Neural cell (in vitro differentiated cells): ENCODE measurements at regions not wholly inside any gene's neighbourhood (a gene's known extent, or its start where the extent isn't known, plus 50 kb on each side); places are given as distances from the start of the nearest gene placed in this dataset.
A peak's percentile ranks its signal among the peaks of the same experiment; 100 is the strongest.

Experiments used
- H2AFZ ChIP-seq: fragments of 200-600, 300-800 bp; sonication (generic), shearing (Covaris generic); 2 replicates; pipeline ENCODE4 v1.6.0; 2014; ENCODE audit warnings: low read depth, mild to moderate bottlenecking, antibody characterized with exemption, low read length, moderate library complexity
- H3F3A ChIP-seq: fragments of 200-600 bp; shearing (Covaris generic); 2 replicates; pipeline ENCODE4 v1.6.1; 2016; ENCODE audit warnings: mild to moderate bottlenecking, moderate library complexity, mixed read lengths, antibody characterized with exemption, low read length; ENCODE audit not compliant: insufficient read depth, poor library complexity, severe bottlenecking
- H3K27ac ChIP-seq: fragments of 200-600, 300-800 bp; sonication (generic), shearing (Covaris generic); 2 replicates; pipeline ENCODE4 v1.5.1; 2014; ENCODE audit warnings: mild to moderate bottlenecking, low read length, moderate library complexity
- H3K27me3 ChIP-seq: fragments of 300-800, 200-600 bp; sonication (generic), shearing (Covaris generic); 2 replicates; pipeline ENCODE4 v1.6.0; 2014; ENCODE audit warnings: mild to moderate bottlenecking, low read depth, low read length, moderate library complexity; ENCODE audit not compliant: insufficient read depth
- H3K36me3 ChIP-seq: fragments of 300-800, 200-600 bp; sonication (generic), shearing (Covaris generic); 2 replicates; pipeline ENCODE4 v1.5.1; 2014; ENCODE audit warnings: mild to moderate bottlenecking, antibody characterized with exemption, low read length, moderate library complexity; ENCODE audit not compliant: insufficient read depth
- H3K4me2 ChIP-seq: fragments of 300-800, 200-600 bp; sonication (generic), shearing (Covaris generic); 2 replicates; pipeline ENCODE4 v1.6.0; 2014; ENCODE audit warnings: mild to moderate bottlenecking, low read length
- H3K4me3 ChIP-seq: fragments of 300-800, 200-600 bp; sonication (generic), shearing (Covaris generic); 2 replicates; pipeline ENCODE4 v1.5.1; 2014; ENCODE audit warnings: mild to moderate bottlenecking, low read length, moderate library complexity
- H3K79me2 ChIP-seq: fragments of 200-600 bp; shearing (Covaris generic); replicated peaks from 2 replicates; pipeline ENCODE4 v1.6.0; 2014; ENCODE audit warnings: mild to moderate bottlenecking, low read length, moderate library complexity; ENCODE audit not compliant: insufficient read depth
- H3K9ac ChIP-seq: fragments of 300-800, 200-600 bp; sonication (generic), shearing (Covaris generic); 2 replicates; pipeline ENCODE4 v1.6.1; 2016; ENCODE audit warnings: mild to moderate bottlenecking, low read length, mixed read lengths
- H3K9me2 ChIP-seq: fragments of 200-600 bp; shearing (Covaris generic); 2 replicates; pipeline ENCODE4 v1.6.1; 2016; ENCODE audit warnings: mild to moderate bottlenecking, low read length, mixed read lengths; ENCODE audit not compliant: insufficient read depth
- H3K9me3 ChIP-seq: fragments of 200-600, 300-800 bp; sonication (generic), shearing (Covaris generic); 2 replicates; pipeline ENCODE4 v1.6.1; 2016; ENCODE audit warnings: mild to moderate bottlenecking, mixed run types, low read length, moderate library complexity, mixed read lengths
- H4K20me1 ChIP-seq: fragments of 200-600 bp; shearing (Covaris generic); 2 replicates; pipeline ENCODE4 v1.6.1; 2016; ENCODE audit warnings: mild to moderate bottlenecking, mixed run types; ENCODE audit not compliant: insufficient read depth
- CTCF ChIP-seq: fragments of 450-650 bp; IDR thresholded peaks from 2 replicates; pipeline ENCODE4 v1.5.1; 2014; ENCODE audit warnings: antibody characterized with exemption, mild to moderate bottlenecking, moderate library complexity; ENCODE audit not compliant: poor library complexity, severe bottlenecking
- EP300 ChIP-seq: fragments of 450-650 bp; conservative IDR thresholded peaks from 2 replicates; pipeline ENCODE4 v1.6.1; 2014; ENCODE audit warnings: antibody characterized with exemption, mild to moderate bottlenecking, moderate library complexity; ENCODE audit not compliant: poor library complexity, severe bottlenecking
- EZH2 ChIP-seq: fragments of 200-600, 300-800 bp; shearing (Covaris generic), sonication (generic); IDR thresholded peaks from 2 replicates; pipeline ENCODE4 v1.6.1; 2014; ENCODE audit warnings: antibody characterized with exemption, low read length, borderline replicate concordance, mild to moderate bottlenecking; ENCODE audit not compliant: insufficient read depth, poor library complexity, severe bottlenecking
- MXI1 ChIP-seq: fragments of 450-650 bp; conservative IDR thresholded peaks from 2 replicates; pipeline ENCODE4 v1.6.1; 2014; ENCODE audit warnings: antibody characterized with exemption, mild to moderate bottlenecking; ENCODE audit not compliant: poor library complexity, severe bottlenecking
- POLR2AphosphoS5 ChIP-seq: IDR thresholded peaks from 2 replicates; pipeline ENCODE4 v1.6.1; 2012
- RAD21 ChIP-seq: fragments of 450-650 bp; conservative IDR thresholded peaks from 2 replicates; pipeline ENCODE4 v1.6.1; 2014; ENCODE audit warnings: antibody characterized with exemption, mild to moderate bottlenecking, moderate library complexity
- REST ChIP-seq: IDR thresholded peaks from 2 replicates; pipeline ENCODE4 v1.6.1; 2012; ENCODE audit warnings: borderline replicate concordance
- SMC3 ChIP-seq: fragments of 450-650 bp; conservative IDR thresholded peaks from 2 replicates; pipeline ENCODE4 v1.6.1; 2014; ENCODE audit warnings: antibody characterized with exemption, mild to moderate bottlenecking, moderate library complexity; ENCODE audit not compliant: poor library complexity
- TAF1 ChIP-seq: IDR thresholded peaks from 2 replicates; pipeline ENCODE4 v1.6.1; 2012; ENCODE audit warnings: low read depth

- Histone ChIP-seq H3K36me3 (no peaks in the 10 kb centered on the region), H3K9me2 (no peaks in the 10 kb centered on the region), H3K9me3 (peaks cover 10% of the 10 kb centered on the region), H4K20me1 (no peaks in the 10 kb centered on the region), H3K27me3 (peaks cover 95% of the 10 kb centered on the region), H3K4me2 (no peak overlapping the region), H3K79me2 (no peaks in the 10 kb centered on the region), H3K4me3 (peak overlapping the region; percentile 49), H3K27ac (no peak overlapping the region), H3F3A (no peaks in the 10 kb centered on the region), H3K9ac (no peak overlapping the region), H2AFZ (no peak overlapping the region)
- no peak for TF ChIP-seq TAF1
- no peak for TF ChIP-seq MXI1
- peak; percentile 9 for TF ChIP-seq POLR2AphosphoS5
- no peak for TF ChIP-seq EZH2
- no peak for TF ChIP-seq SMC3
- no peak for TF ChIP-seq RAD21
Measured at GRCh38 chr5:77851176-77852067, 75.3 kb upstream of the TBCA start.

DNA sequence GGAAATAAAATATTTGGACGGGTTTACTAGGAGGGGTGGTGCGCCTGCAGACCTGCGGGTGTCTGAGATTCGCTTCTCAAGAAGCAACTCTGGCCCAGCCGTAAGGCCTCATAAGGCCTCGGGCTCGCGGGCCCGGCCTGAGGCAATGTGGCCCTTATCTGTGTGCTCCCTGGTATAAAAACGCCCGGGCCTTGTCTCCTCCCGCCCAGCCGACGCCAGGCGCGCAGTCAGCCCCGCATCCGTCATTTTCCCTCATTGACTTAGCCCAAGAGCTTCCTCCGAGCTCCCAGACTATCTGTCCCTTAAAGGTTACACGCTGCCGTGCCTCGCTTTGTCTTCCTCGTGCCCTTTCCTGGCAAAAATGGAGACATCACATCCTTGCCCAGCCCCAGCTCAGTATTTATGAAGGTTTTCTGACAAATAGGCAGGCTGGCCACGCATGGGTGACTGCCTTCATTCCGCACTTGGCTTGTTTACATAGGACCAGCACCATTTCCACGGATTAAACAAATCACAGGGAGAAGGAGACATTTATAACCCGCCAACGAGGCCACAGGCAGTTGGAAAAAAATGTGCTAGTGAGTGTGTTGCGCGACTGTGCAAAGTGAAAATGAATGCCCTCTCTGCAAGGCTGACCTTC, 74.5 kb upstream of the TBCA start:
- H3K79me2 ChIP-seq, result no peaks in the 10 kb centered on the region
- H3K27ac ChIP-seq, result no peak overlapping the region
- peaks cover 10% of the 10 kb centered on the region for H3K9me3 ChIP-seq
- no peak overlapping the region for H3K9ac ChIP-seq
- H3F3A ChIP-seq, result no peaks in the 10 kb centered on the region
- no peak overlapping the region for H3K4me2 ChIP-seq
- peaks cover 98% of the 10 kb centered on the region for H3K27me3 ChIP-seq
- no peak for TF ChIP-seq REST
- TF ChIP-seq POLR2AphosphoS5, result peak; percentile 14
- no peak overlapping the region for H3K4me3 ChIP-seq
- no peaks in the 10 kb centered on the region for H3K9me2 ChIP-seq
- H4K20me1 ChIP-seq, result no peaks in the 10 kb centered on the region
- no peak overlapping the region for H2AFZ ChIP-seq
- H3K36me3 ChIP-seq, result no peaks in the 10 kb centered on the region

- Histone ChIP-seq H3K4me2 (no peak overlapping the region), H3K9me3 (peaks cover 10% of the 10 kb centered on the region), H3K9ac (no peak overlapping the region), H3K27me3 (peaks cover 100% of the 10 kb centered on the region), H3K4me3 (no peak overlapping the region), H3K27ac (no peak overlapping the region), H3F3A (no peaks in the 10 kb centered on the region), H3K9me2 (no peaks in the 10 kb centered on the region), H4K20me1 (no peaks in the 10 kb centered on the region), H3K36me3 (no peaks in the 10 kb centered on the region), H3K79me2 (no peaks in the 10 kb centered on the region), H2AFZ (no peak overlapping the region)
- no peak for TF ChIP-seq REST
- no peak for TF ChIP-seq POLR2AphosphoS5
- no peak for TF ChIP-seq TAF1
- no peak for TF ChIP-seq CTCF
- TF ChIP-seq RAD21, result no peak
- no peak for TF ChIP-seq MXI1
- TF ChIP-seq EP300, result no peak
- TF ChIP-seq SMC3, result no peak
- TF ChIP-seq EZH2, result no peak
Measured at GRCh38 chr5:77849308-77849900, 73.3 kb upstream of the TBCA start.
